OCI-LY7 (cell line): ENCODE measurements at regions not wholly inside any gene's neighbourhood (a gene's known extent, or its start where the extent isn't known, plus 50 kb on each side); places are given as distances from the start of the nearest gene placed in this dataset. TPM values are rescaled to one million over a fixed set of nuclear protein-coding genes. Genes with fewer than 3 reads are reported as not detected.

Experiments used
- BruUV-seq: library from RNA; stranded (reverse); fragments of 400-500 nt; replicated peaks from 2 replicates; lab custom pipeline; 2021; lab: Mats Ljungman, UMichigan
- CTCF ChIA-PET: fragments of 300-600 bp; sonication (Branson Sonifier 250); formaldehyde crosslinking; loops from one replicate; lab custom pipeline; 2022; ENCODE audit warnings: antibody characterized with exemption; ENCODE audit not compliant: unreplicated experiment; lab: Charles Lee
- POLR2A ChIA-PET: fragments of 300-600 bp; sonication (Branson Sonifier 250); formaldehyde crosslinking; loops from one replicate; lab custom pipeline; 2022; ENCODE audit warnings: antibody characterized with exemption; lab: Charles Lee
- DNase-seq: peaks from one replicate; pipeline ENCODE4 v3.0.0-alpha.2; 2015; ENCODE audit warnings: low spot score
- H2AFZ ChIP-seq: fragments of 200-600 bp; sonication (generic), shearing (Covaris generic); 2 replicates; pipeline ENCODE4 v1.6.1; 2014; ENCODE audit warnings: mild to moderate bottlenecking, antibody characterized with exemption, low read length, moderate library complexity
- H3K27ac ChIP-seq: fragments of 200-600 bp; sonication (generic); 2 replicates; pipeline ENCODE4 v1.5.1; 2014; ENCODE audit warnings: mixed run types, low read depth, mild to moderate bottlenecking, moderate library complexity, low read length, inconsistent platforms; ENCODE audit not compliant: poor library complexity, severe bottlenecking
- H3K36me3 ChIP-seq: fragments of 200-600 bp; sonication (generic); 2 replicates; pipeline ENCODE4 v1.6.1; 2014; ENCODE audit warnings: mild to moderate bottlenecking, antibody characterized with exemption, low read length, moderate library complexity, mixed read lengths; ENCODE audit not compliant: insufficient read depth
- H3K4me1 ChIP-seq: fragments of 200-600 bp; sonication (generic); 2 replicates; pipeline ENCODE4 v1.5.1; 2014; ENCODE audit warnings: mild to moderate bottlenecking, low read length; ENCODE audit not compliant: insufficient read depth, poor library complexity, severe bottlenecking
- H3K4me2 ChIP-seq: fragments of 200-600 bp; sonication (generic); 2 replicates; pipeline ENCODE4 v1.6.1; 2014; ENCODE audit warnings: mild to moderate bottlenecking, low read length
- H3K4me3 ChIP-seq: fragments of 200-600 bp; sonication (generic); 2 replicates; pipeline ENCODE4 v1.5.1; 2014; ENCODE audit warnings: mild to moderate bottlenecking, low read depth, low read length; ENCODE audit not compliant: poor library complexity, severe bottlenecking
- H3K79me2 ChIP-seq: fragments of 200-600 bp; sonication (generic); 2 replicates; pipeline ENCODE4 v1.6.1; 2016; ENCODE audit warnings: low read depth, mild to moderate bottlenecking, low read length, moderate library complexity, mixed read lengths; ENCODE audit not compliant: insufficient read depth
- H3K9me2 ChIP-seq: fragments of 200-600 bp; sonication (generic); 2 replicates; pipeline ENCODE4 v1.6.1; 2016; ENCODE audit warnings: mild to moderate bottlenecking, low read length, mixed read lengths; ENCODE audit not compliant: insufficient read depth
- H3K9me3 ChIP-seq: fragments of 200-600 bp; sonication (generic); 2 replicates; pipeline ENCODE4 v1.6.1; 2014; ENCODE audit warnings: mild to moderate bottlenecking, mixed run types, low read length, mixed read lengths
- H4K20me1 ChIP-seq: fragments of 200-600 bp; sonication (generic); 2 replicates; pipeline ENCODE4 v1.6.1; 2014; ENCODE audit warnings: mild to moderate bottlenecking, antibody characterized with exemption, low read length, moderate library complexity, mixed read lengths; ENCODE audit not compliant: insufficient read depth
- EZH2phosphoT487 ChIP-seq: fragments of 200-600 bp; sonication (generic); IDR thresholded peaks from 2 replicates; pipeline ENCODE4 v1.6.1; 2018; ENCODE audit warnings: low read depth, borderline replicate concordance, mild to moderate bottlenecking, mixed run types, antibody characterized with exemption, low read length, moderate library complexity, mixed read lengths
- intact Hi-C: fragments of 100-400 bp; cut with micrococcal nuclease; formaldehyde crosslinking; loops from one replicate; pipeline ENCODE4 v1.10.0; 2022; ENCODE audit not compliant: unreplicated experiment
- small RNA-seq: library from RNA; depleted of rRNA; stranded (forward); fragments of <200 nt; gene quantifications from one replicate; pipeline ENCODE3, GENCODE V24; 2014
- TF ChIP-seq, protein P1 (sequence below): fragments of 200-600 bp; sonication (generic); conservative IDR thresholded peaks from 2 replicates; pipeline ENCODE4 v1.5.1; 2014; ENCODE audit warnings: mild to moderate bottlenecking, antibody characterized with exemption, low read length, moderate library complexity, mixed read lengths

DNA sequence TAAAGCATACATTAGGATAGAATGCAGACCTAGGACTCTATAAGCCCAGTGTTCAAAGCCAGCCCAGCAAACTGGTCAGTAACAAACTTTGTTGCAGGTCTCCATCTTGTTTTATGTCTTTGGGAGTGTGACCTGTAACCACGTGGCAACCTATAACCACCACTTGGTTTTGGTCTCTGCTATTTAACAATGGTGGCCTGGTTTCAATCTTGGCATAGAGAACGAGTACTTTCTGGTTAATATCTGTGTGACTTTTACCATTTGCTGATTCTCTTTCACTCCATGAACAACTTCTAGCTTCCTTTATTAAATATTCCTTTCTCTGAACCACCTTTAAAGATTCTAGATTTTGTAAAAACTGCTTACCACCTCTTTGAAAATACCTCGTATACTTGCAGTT, 118.5 kb downstream of the KCNS3 start:
- no TSS peak for BruUV-seq
- POLR2A ChIA-PET = no interaction called here
- intact Hi-C loops = no loop called here

DNA sequence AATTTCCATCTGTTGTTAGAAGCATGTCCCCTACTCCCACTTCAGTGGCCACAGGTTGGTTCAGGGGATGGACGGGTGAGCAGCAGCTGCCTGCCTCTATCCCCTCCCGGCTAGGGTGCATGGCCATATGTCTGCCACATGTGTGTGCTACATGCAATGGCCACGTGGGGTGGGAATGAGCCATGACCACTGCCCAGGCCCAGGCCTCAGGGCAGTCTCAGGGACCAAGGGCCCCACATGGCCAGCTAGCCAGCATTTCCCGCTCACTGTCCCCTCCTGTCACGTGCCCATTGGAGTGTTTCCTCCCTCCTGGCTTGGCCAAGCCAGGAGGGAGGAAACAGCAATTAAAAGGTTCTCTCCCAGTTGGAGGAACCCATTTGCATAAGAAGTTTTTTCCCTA, 117.1 kb downstream of the KCNS3 start:
- no peak overlapping the region for H2AFZ ChIP-seq
- no peaks in the 10 kb centered on the region for H4K20me1 ChIP-seq
- no peak overlapping the region for H3K4me2 ChIP-seq
- no peaks in the 10 kb centered on the region for H3K9me2 ChIP-seq
- H3K27ac ChIP-seq = no peak overlapping the region
- ChIA-PET POLR2A (no interaction called here), CTCF (no interaction called here)
- intact Hi-C loops = no loop called here
- TF ChIP-seq, protein P1, sequence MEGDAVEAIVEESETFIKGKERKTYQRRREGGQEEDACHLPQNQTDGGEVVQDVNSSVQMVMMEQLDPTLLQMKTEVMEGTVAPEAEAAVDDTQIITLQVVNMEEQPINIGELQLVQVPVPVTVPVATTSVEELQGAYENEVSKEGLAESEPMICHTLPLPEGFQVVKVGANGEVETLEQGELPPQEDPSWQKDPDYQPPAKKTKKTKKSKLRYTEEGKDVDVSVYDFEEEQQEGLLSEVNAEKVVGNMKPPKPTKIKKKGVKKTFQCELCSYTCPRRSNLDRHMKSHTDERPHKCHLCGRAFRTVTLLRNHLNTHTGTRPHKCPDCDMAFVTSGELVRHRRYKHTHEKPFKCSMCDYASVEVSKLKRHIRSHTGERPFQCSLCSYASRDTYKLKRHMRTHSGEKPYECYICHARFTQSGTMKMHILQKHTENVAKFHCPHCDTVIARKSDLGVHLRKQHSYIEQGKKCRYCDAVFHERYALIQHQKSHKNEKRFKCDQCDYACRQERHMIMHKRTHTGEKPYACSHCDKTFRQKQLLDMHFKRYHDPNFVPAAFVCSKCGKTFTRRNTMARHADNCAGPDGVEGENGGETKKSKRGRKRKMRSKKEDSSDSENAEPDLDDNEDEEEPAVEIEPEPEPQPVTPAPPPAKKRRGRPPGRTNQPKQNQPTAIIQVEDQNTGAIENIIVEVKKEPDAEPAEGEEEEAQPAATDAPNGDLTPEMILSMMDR = no peak
- no peak for TF ChIP-seq EZH2phosphoT487
- H3K4me3 ChIP-seq = no peak overlapping the region
- no TSS peak for BruUV-seq
- H3K9me3 ChIP-seq = no peaks in the 10 kb centered on the region
- H3K36me3 ChIP-seq = no peaks in the 10 kb centered on the region
- no peaks in the 10 kb centered on the region for H3K4me1 ChIP-seq
- no peaks in the 10 kb centered on the region for H3K79me2 ChIP-seq
- no peak for DNase-seq

More for the DNA sequence above, 118.5 kb downstream of the KCNS3 start:
- Histone ChIP-seq H3K36me3 (no peaks in the 10 kb centered on the region), H3K4me3 (no peak overlapping the region), H2AFZ (no peak overlapping the region), H3K79me2 (no peaks in the 10 kb centered on the region), H3K4me2 (no peak overlapping the region), H3K9me2 (no peaks in the 10 kb centered on the region), H3K27ac (no peak overlapping the region), H3K4me1 (no peaks in the 10 kb centered on the region), H4K20me1 (no peaks in the 10 kb centered on the region), H3K9me3 (no peaks in the 10 kb centered on the region)
- no peak for TF ChIP-seq EZH2phosphoT487
- TF ChIP-seq, protein P1 = no peak
- CTCF ChIA-PET = no interaction called here
- no peak for DNase-seq

Small RNAs in the stretch of these regions (small RNA-seq; reads per million reads assigned to genes)
- gene RF00561 = not detected
